Sigmoid colon (tissue), 6 donors: ENCODE measurements at regions not wholly inside any gene's neighbourhood (a gene's known extent, or its start where the extent isn't known, plus 50 kb on each side); places are given as distances from the start of the nearest gene placed in this dataset.
"Not testable (repeated sequence)": the region's sequence is repeated elsewhere in the genome, so short reads cannot be mapped to it uniquely, and the experiment has no call there.

Experiments used
- DNase-seq: peaks from one replicate; pipeline ENCODE4 v3.0.0-alpha.2; 2019
- H3K27ac ChIP-seq, 4 donors: fragments of 200-600 bp; sonication (generic); one replicate each; pipeline ENCODE4 v1.5.1; 2016 to 2019; ENCODE audit warnings: mild to moderate bottlenecking in 1 of 4
- H3K27me3 ChIP-seq, 3 donors: fragments of 200-600 bp; sonication (generic); one replicate each; pipeline ENCODE4 v1.5.1; 2019; ENCODE audit warnings: mild to moderate bottlenecking in 1 of 3
- H3K36me3 ChIP-seq, 4 donors: fragments of 200-600 bp; sonication (generic); one replicate each; pipeline ENCODE4 v1.5.1; 2016 to 2019
- H3K4me1 ChIP-seq, 4 donors: fragments of 200-600 bp; sonication (generic); one replicate each; pipeline ENCODE4 v1.5.1; 2017 to 2019
- H3K4me3 ChIP-seq, 4 donors: fragments of 200-600 bp; sonication (generic); one replicate each; pipeline ENCODE4 v1.5.1; 2017 to 2019; ENCODE audit warnings: mild to moderate bottlenecking in 2 of 4, moderate library complexity in 1 of 4
- H3K9me3 ChIP-seq, 4 donors: fragments of 200-600 bp in 3 of 4; sonication (generic) in 3 of 4; one replicate each; pipeline versions ENCODE4 v1.5.1 to v1.6.1; 2013 to 2019
- POLR2AphosphoS5 ChIP-seq, 4 donors: sonication (generic); formaldehyde crosslinking; IDR thresholded peaks; one replicate each; pipeline ENCODE4 v1.6.1; 2017; ENCODE audit warnings: antibody characterized with exemption in 4 of 4
- WGBS, 2 donors: extraction: QIAGEN DNeasy Blood & Tissue Kit; methylation state at CpG; one replicate each; pipeline ENCODE4 v1.1.7; 2013; 5-methylcytosine and 5-hydroxymethylcytosine counted together
- intact Hi-C: fragments of 100-400 bp; cut with DNase I; formaldehyde crosslinking; loops from one replicate; pipeline ENCODE4 v1.15.1; 2023
- small RNA-seq, 3 donors: library from RNA; depleted of rRNA; stranded (forward); fragments of <200 nt; gene quantifications; one replicate each; pipeline ENCODE3, GENCODE V24; 2016
- donor health status: healthy with polysubstance abuse.
- donor health status: healthy.

GRCh38 chr1:120242582-120242981 is 66.3 kb upstream of the SEC22B start:
- WGBS, 2 donors = no CpG with 5 or more reads among the region's 8 CpGs

DNA sequence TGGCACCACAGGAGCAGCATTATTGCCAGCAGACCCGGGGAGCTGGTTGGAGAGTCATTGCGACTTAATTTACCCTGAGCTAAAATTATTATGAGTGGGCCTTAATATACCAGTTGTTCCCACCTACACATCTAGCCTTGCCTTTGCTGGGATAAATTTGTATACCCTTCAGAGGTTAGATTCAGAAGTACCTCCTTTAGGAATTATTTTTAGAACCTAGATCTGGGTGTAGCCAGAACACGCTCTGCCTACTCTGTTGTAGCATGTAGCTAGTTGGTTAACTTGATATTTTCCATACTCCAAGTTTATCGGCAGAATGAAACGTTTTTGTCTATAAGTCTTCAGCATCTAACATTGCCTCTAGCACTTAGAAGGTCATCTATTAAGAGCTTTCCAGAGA is 65.5 kb upstream of the SEC22B start:
- H3K36me3 ChIP-seq, H3K27ac ChIP-seq, H3K27me3 ChIP-seq, H3K4me3 ChIP-seq, H3K9me3 ChIP-seq, intact Hi-C loops, H3K4me1 ChIP-seq, DNase-seq: not testable (repeated sequence)
- WGBS, 2 donors = no CpG with 5 or more reads among the region's 5 CpGs

More at GRCh38 chr1:120242582-120242981, 66.3 kb upstream of the SEC22B start:
- H3K4me3 ChIP-seq, H3K27me3 ChIP-seq, DNase-seq, H3K4me1 ChIP-seq, H3K36me3 ChIP-seq, intact Hi-C loops, H3K9me3 ChIP-seq, H3K27ac ChIP-seq: not testable (repeated sequence)

- H3K27me3 ChIP-seq, H3K4me1 ChIP-seq, H3K4me3 ChIP-seq, H3K27ac ChIP-seq, H3K9me3 ChIP-seq, H3K36me3 ChIP-seq, DNase-seq, intact Hi-C loops: not testable (repeated sequence)
- no CpG with 5 or more reads among the region's 1 CpG for WGBS, 2 donors
Measured at GRCh38 chr1:120240181-120240580, 63.9 kb upstream of the SEC22B start.

DNA sequence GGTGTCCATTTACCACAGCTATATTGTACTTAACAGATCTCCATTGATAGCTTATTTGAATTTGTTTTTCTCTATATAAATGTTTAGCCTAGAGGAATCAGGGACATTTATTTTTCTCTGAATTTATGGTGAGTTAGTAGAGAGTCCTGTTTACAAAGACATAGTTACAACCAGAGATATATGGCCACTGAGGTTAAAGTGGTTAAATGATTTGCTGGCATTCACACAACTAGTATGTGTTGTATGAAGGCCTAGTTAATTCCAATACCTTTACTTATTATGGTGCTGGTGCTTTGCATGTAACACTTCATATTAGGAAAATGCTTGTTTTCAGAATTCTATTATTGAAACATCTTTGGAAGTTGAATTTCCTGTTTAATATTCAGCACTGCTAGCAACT is 63.0 kb upstream of the SEC22B start:
- H3K27ac ChIP-seq, DNase-seq, H3K4me3 ChIP-seq, intact Hi-C loops, H3K36me3 ChIP-seq, H3K27me3 ChIP-seq, H3K4me1 ChIP-seq, H3K9me3 ChIP-seq: not testable (repeated sequence)

DNA sequence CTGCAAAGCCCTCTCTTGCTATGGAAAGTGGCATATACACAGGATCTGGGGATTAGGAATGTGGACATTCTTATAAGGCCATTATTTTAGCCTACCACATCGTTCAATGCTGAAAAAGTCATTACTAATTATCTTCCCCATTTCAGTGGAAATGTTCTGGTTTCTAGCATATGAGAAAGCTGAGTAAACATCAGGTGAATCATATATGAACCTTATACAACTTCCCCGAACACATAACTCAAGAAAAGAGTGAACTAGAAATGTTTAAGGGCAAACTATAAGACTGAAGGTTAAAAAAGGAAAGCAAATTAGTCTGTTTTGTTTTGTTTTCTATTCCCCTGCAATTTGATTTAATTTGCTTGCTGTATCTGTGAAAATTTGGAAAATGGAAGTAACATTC is 62.5 kb upstream of the SEC22B start:
- not testable (repeated sequence) for H3K4me3 ChIP-seq
- no CpG with 5 or more reads among the region's 2 CpGs for WGBS, 2 donors

DNA sequence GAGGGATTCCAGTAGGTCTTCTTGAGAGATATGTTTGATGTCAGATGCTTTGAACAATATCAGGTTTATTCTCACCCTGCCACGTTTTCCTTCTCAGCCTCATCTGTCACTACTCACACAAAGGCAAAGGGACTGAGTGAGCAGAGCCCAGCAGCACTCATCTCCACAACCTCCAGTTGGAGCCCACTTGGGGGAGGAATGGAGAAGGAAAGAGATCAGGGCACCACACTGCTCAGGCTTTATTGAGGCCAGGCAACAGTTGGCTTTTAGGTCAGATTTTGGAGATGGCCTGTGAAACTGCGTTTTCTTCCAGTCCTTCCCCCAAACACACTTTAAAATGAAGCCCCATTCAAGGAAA is 57.3 kb upstream of the SEC22B start:
- DNase-seq, intact Hi-C loops, H3K27me3 ChIP-seq, H3K4me1 ChIP-seq, H3K4me3 ChIP-seq, H3K27ac ChIP-seq, H3K9me3 ChIP-seq, H3K36me3 ChIP-seq: not testable (repeated sequence)
- WGBS, 2 donors = 60% methylated on average over 1 of the region's 2 CpGs; no CpG with 5 or more reads in 1 of the 2 donors

More for the DNA sequence above, 62.5 kb upstream of the SEC22B start:
- H3K36me3 ChIP-seq, H3K9me3 ChIP-seq, intact Hi-C loops, H3K4me1 ChIP-seq, DNase-seq, H3K27ac ChIP-seq, H3K27me3 ChIP-seq: not testable (repeated sequence)

DNA sequence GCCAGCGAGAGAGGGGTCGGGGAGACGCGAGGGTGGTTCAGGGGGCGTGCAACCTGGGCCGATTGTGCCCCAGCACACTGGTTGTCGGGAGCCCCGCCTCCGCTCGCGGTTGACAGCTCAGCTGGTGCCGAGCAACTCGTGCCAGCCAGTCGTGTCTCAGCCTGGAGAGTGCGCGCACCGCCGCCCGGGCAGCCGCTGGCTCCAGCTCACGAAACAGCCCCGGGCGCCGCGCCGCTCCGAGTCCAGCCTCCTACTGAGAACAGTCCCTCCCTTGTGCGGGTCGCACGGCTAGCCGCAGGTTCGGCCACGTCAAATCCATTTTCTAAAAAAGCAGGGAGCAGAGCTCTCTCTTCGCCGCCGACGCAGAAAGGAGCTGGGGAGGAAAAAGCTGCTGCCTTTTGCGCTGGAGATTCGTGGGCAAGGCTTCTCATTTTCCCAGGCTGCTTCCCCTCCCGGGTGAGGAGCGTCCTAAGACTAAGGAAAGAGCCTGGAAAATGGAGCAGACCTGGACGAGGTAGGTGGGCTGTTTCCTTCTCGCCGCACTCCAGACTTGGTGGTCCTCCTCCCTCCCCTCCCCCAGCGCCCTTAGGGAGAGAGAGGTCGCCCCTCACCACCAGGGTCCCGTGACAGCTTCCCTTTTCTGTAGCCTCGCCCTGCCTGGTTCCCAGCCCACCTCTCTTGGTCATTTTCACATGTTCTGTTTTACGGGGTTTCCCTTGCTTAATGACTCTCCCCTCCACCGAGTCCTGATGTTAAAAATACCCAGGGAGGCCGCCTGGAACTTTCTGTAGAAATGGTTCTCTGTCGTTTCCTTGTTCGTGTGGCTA is 56.7 kb upstream of the SEC22B start:
- H3K9me3 ChIP-seq, H3K27me3 ChIP-seq, H3K36me3 ChIP-seq, H3K4me1 ChIP-seq, intact Hi-C loops, DNase-seq: not testable (repeated sequence)
- Histone ChIP-seq H3K4me3 (peak overlapping the region in 3 of 4 donors; percentile 19 to 37 (median 34)), H3K27ac (peak overlapping the region in 2 of 4 donors; percentile 55 to 64)
- 0 to 1% methylated on average over 17 to 18 of the region's 53 CpGs for WGBS, 2 donors
- peak in 2 of 4 donors; percentile 19 to 40 for TF ChIP-seq POLR2AphosphoS5 (IDR thresholded peaks at IDR 0.05)

- H3K4me3 ChIP-seq, H3K9me3 ChIP-seq, DNase-seq, H3K4me1 ChIP-seq, H3K27ac ChIP-seq, H3K27me3 ChIP-seq, H3K36me3 ChIP-seq, intact Hi-C loops: not testable (repeated sequence)
- no CpG with 5 or more reads among the region's 1 CpG for WGBS, 2 donors
Measured at GRCh38 chr1:120229835-120230234, 53.5 kb upstream of the SEC22B start.

Small RNA genes lying in the stretch of these regions (small RNA-seq; reads per million reads assigned to genes)
- gene RF00003 = 0 reads per million in 3 donors
